OCI-LY3 (cell line): ENCODE measurements at regions not wholly inside any gene's neighbourhood (a gene's known extent, or its start where the extent isn't known, plus 50 kb on each side); places are given as distances from the start of the nearest gene placed in this dataset.

Source experiments
- H2AFZ ChIP-seq: fragments of 200-600, 300-600 bp; shearing (Covaris generic); 2 replicates; pipeline ENCODE4 v1.6.0; 2014; ENCODE audit warnings: antibody characterized with exemption, low read depth, low read length
- H3K27ac ChIP-seq: fragments of 200-600, 300-600 bp; sonication (generic); 2 replicates; pipeline ENCODE4 v1.5.1; 2014; ENCODE audit warnings: mild to moderate bottlenecking, low read length, moderate library complexity, mixed read lengths
- H3K27me3 ChIP-seq: fragments of 200-600, 300-600 bp; sonication (generic); 2 replicates; pipeline ENCODE4 v1.6.1; 2014; ENCODE audit warnings: low read depth, low read length, mixed read lengths
- H3K36me3 ChIP-seq: fragments of 200-600, 300-600 bp; sonication (generic); replicated peaks from 2 replicates; pipeline ENCODE3; 2014; ENCODE audit warnings: low read depth, low read length, mixed read lengths
- H3K4me1 ChIP-seq: fragments of 300-600, 200-600 bp; sonication (generic); 2 replicates; pipeline ENCODE4 v1.6.1; 2014; ENCODE audit warnings: low read length, mixed read lengths
- H3K4me2 ChIP-seq: fragments of 200-600, 300-600 bp; sonication (generic); 2 replicates; pipeline ENCODE4 v1.6.1; 2014; ENCODE audit warnings: low read length, mixed read lengths
- H3K4me3 ChIP-seq: fragments of 300-600, 200-600 bp; sonication (generic); 2 replicates; pipeline ENCODE4 v1.5.1; 2014; ENCODE audit warnings: antibody characterized with exemption, mild to moderate bottlenecking, low read length, moderate library complexity
- H3K79me2 ChIP-seq: fragments of 300-600, 200-600 bp; shearing (Covaris generic); 2 replicates; pipeline ENCODE4 v1.6.1; 2014; ENCODE audit warnings: mild to moderate bottlenecking, low read length, mixed read lengths
- H3K9ac ChIP-seq: fragments of 300-600, 200-600 bp; shearing (Covaris generic); 2 replicates; pipeline ENCODE4 v1.6.0; 2014; ENCODE audit warnings: mild to moderate bottlenecking, low read length, moderate library complexity
- H3K9me3 ChIP-seq: fragments of 200-600, 300-600 bp; shearing (Covaris generic); 2 replicates; pipeline ENCODE4 v1.6.1; 2014; ENCODE audit warnings: low read length, mixed read lengths; ENCODE audit not compliant: insufficient read depth
- H4K20me1 ChIP-seq: fragments of 200-600, 300-600 bp; sonication (generic); 2 replicates; pipeline ENCODE4 v1.6.1; 2016; ENCODE audit warnings: low read length, mixed read lengths; ENCODE audit not compliant: insufficient read depth
- EZH2phosphoT487 ChIP-seq: fragments of 200-600 bp; shearing (Covaris generic); IDR thresholded peaks from 2 replicates; pipeline ENCODE4 v1.6.1; 2018; ENCODE audit warnings: antibody characterized with exemption, mixed run types, low read depth
- TF ChIP-seq, protein P1 (sequence below): fragments of 200-600, 300-600 bp; sonication (generic); IDR thresholded peaks from 2 replicates; pipeline ENCODE4 v1.5.1; 2014; ENCODE audit warnings: antibody characterized with exemption, low read length, low read depth

DNA sequence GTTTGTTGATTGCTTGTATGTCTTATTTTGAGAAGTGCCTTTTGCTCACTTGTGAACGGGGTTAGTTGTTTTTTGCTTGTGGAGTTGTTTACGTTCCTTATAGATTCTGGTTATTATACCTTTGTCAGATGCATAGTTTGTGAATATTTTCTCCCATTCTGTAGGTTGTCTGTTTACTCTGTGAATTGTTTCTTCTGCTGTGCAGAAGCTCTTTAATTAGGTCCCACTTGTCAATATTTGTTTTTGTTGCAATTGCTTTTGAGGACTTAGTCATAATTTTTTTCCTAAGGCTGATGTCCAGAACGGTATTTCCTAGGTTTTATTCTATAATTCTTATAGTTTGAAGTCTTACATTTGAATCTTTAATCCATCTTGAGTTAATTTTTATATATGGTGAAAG is 285.3 kb upstream of the GADL1 start:
- Histone ChIP-seq H3K4me1 (peaks cover 54% of the 10 kb centered on the region), H3K9ac (no peak overlapping the region), H3K36me3 (no peaks in the 10 kb centered on the region), H4K20me1 (no peaks in the 10 kb centered on the region), H2AFZ (no peak overlapping the region), H3K9me3 (no peaks in the 10 kb centered on the region), H3K27me3 (no peaks in the 10 kb centered on the region), H3K4me2 (no peak overlapping the region), H3K27ac (no peak overlapping the region), H3K79me2 (no peaks in the 10 kb centered on the region), H3K4me3 (no peak overlapping the region)
- TF ChIP-seq, protein P1, sequence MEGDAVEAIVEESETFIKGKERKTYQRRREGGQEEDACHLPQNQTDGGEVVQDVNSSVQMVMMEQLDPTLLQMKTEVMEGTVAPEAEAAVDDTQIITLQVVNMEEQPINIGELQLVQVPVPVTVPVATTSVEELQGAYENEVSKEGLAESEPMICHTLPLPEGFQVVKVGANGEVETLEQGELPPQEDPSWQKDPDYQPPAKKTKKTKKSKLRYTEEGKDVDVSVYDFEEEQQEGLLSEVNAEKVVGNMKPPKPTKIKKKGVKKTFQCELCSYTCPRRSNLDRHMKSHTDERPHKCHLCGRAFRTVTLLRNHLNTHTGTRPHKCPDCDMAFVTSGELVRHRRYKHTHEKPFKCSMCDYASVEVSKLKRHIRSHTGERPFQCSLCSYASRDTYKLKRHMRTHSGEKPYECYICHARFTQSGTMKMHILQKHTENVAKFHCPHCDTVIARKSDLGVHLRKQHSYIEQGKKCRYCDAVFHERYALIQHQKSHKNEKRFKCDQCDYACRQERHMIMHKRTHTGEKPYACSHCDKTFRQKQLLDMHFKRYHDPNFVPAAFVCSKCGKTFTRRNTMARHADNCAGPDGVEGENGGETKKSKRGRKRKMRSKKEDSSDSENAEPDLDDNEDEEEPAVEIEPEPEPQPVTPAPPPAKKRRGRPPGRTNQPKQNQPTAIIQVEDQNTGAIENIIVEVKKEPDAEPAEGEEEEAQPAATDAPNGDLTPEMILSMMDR: no peak
- TF ChIP-seq EZH2phosphoT487: no peak

- no peaks in the 10 kb centered on the region for H3K9me3 ChIP-seq
- H4K20me1 ChIP-seq: no peaks in the 10 kb centered on the region
- H3K27ac ChIP-seq: peak overlapping the region; percentile 96
- no peak overlapping the region for H3K4me2 ChIP-seq
- no peaks in the 10 kb centered on the region for H3K36me3 ChIP-seq
- H3K79me2 ChIP-seq: no peaks in the 10 kb centered on the region
- H3K9ac ChIP-seq: peak overlapping the region; percentile 73; the same call in 1 of the 2 replicates
- no peak overlapping the region for H3K4me3 ChIP-seq
- no peak for TF ChIP-seq EZH2phosphoT487
- TF ChIP-seq, protein P1: no peak
- H3K4me1 ChIP-seq: peaks cover 54% of the 10 kb centered on the region
- no peak overlapping the region for H2AFZ ChIP-seq
- H3K27me3 ChIP-seq: no peaks in the 10 kb centered on the region
Observed at GRCh38 chr3:31180274-31180673, 285.8 kb upstream of the GADL1 start.

DNA sequence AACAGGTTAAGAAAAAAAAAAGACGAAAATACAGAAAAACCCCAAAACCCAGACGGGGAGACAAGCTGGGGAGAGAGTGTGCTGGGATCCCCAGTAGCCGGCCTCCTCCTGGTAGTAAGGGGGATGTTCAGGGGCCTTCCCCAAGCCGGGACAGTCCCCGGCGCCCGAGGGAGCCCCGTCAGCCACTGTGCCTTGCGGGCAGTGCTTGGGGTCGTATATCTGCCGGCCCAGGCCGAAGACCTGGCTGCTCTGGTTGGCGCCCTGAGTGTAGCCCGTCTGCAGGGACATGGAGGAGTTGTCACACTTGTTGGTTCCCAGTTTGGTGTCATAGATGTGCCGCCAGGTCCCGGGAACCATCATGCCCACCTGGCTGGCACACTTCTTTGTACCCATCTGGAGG is 287.2 kb upstream of the GADL1 start:
- Histone ChIP-seq H3K9ac (peak overlapping the region; percentile 73), H3K36me3 (no peaks in the 10 kb centered on the region), H3K27me3 (no peaks in the 10 kb centered on the region), H3K27ac (peak overlapping the region; percentile 96), H2AFZ (peak overlapping the region; percentile 57; the same call in 1 of the 2 replicates), H4K20me1 (no peaks in the 10 kb centered on the region), H3K4me1 (peaks cover 56% of the 10 kb centered on the region), H3K79me2 (no peaks in the 10 kb centered on the region), H3K4me2 (peak overlapping the region; percentile 85), H3K9me3 (no peaks in the 10 kb centered on the region), H3K4me3 (peak overlapping the region; percentile 57)
- TF ChIP-seq, protein P1: no peak
- TF ChIP-seq EZH2phosphoT487: no peak

GRCh38 chr3:31182661-31183060 is 288.2 kb upstream of the GADL1 start:
- Histone ChIP-seq H3K9ac (peak overlapping the region; percentile 73), H3K4me2 (peak overlapping the region; percentile 85), H3K36me3 (no peaks in the 10 kb centered on the region), H3K4me3 (peak overlapping the region; percentile 57), H3K79me2 (no peaks in the 10 kb centered on the region), H4K20me1 (no peaks in the 10 kb centered on the region), H3K27me3 (no peaks in the 10 kb centered on the region), H3K9me3 (no peaks in the 10 kb centered on the region), H3K27ac (peak overlapping the region; percentile 96), H3K4me1 (peaks cover 56% of the 10 kb centered on the region), H2AFZ (no peak overlapping the region)
- no peak for TF ChIP-seq EZH2phosphoT487
- TF ChIP-seq, protein P1: no peak
